ENCODE measurements at regions not wholly inside any gene's neighbourhood (a gene's known extent, or its start where the extent isn't known, plus 50 kb on each side); places are given as distances from the start of the nearest gene placed in this dataset.

GRCh38 chr3:164677317-164677716, 401.0 kb downstream of the SI start:
- TF ChIP-seq, protein P1, sequence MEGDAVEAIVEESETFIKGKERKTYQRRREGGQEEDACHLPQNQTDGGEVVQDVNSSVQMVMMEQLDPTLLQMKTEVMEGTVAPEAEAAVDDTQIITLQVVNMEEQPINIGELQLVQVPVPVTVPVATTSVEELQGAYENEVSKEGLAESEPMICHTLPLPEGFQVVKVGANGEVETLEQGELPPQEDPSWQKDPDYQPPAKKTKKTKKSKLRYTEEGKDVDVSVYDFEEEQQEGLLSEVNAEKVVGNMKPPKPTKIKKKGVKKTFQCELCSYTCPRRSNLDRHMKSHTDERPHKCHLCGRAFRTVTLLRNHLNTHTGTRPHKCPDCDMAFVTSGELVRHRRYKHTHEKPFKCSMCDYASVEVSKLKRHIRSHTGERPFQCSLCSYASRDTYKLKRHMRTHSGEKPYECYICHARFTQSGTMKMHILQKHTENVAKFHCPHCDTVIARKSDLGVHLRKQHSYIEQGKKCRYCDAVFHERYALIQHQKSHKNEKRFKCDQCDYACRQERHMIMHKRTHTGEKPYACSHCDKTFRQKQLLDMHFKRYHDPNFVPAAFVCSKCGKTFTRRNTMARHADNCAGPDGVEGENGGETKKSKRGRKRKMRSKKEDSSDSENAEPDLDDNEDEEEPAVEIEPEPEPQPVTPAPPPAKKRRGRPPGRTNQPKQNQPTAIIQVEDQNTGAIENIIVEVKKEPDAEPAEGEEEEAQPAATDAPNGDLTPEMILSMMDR (IDR thresholded peaks at IDR 0.05; ENCODE audit: low read depth, low read length, missing control alignments) = no peak
- no peak for DNase-seq (ENCODE audit: extremely low read depth, low read depth)
- no peak overlapping the region for H3K4me3 ChIP-seq (replicated peaks; ENCODE audit: low read depth, low read length)

DNA sequence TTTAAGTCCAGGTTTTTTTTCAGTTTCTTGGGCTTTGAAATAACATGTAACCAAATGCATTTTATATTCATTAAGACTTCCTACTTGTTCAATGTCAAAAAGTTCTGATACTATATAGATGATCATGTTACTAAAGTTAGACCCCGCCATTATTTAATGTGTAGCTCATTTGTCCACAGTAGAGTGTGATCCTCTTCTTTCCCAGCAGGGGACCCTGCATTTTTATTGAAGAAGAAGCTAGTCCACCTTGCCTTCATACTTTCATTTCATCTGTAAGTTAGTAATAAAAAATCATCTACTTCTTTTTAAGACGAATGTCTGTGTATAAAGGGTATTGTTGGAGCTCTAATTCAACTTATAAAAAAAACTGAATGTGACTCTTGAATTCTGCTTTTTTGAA, 404.6 kb downstream of the SI start:
- H3K4me3 ChIP-seq (replicated peaks; ENCODE audit: low read depth, low read length) = no peak overlapping the region
- DNase-seq (ENCODE audit: extremely low read depth, low read depth) = no peak
- TF ChIP-seq, protein P1 (IDR thresholded peaks at IDR 0.05; ENCODE audit: low read depth, low read length, missing control alignments) = no peak

DNA sequence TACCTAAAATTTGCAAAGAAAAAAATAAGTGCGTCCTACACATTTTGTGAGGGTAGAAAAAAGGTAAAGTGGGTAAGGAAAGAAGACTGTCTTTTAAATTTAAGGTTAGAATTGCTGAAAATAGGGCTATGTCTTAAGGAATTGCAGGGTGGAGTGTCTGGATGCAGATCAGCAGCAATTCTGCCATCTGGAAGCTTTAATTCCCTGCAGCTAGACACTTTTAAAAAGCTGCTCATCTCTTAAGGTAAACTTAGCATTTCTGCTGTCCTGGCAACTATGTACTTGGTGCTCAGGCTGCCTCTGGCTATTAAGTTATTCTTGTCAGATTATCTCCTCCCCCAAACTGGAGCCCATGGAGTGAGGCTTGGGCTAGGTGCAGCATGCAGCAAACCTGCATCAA, 420.2 kb downstream of the SI start:
- no peak for DNase-seq (ENCODE audit: extremely low read depth, low read depth)
- TF ChIP-seq, protein P1 (IDR thresholded peaks at IDR 0.05; ENCODE audit: low read depth, low read length, missing control alignments) = no peak
- no peak overlapping the region for H3K4me3 ChIP-seq (replicated peaks; ENCODE audit: low read depth, low read length)

- TF ChIP-seq, protein P1 (IDR thresholded peaks at IDR 0.05; ENCODE audit: low read depth, low read length, missing control alignments) = no peak
- H3K4me3 ChIP-seq (replicated peaks; ENCODE audit: low read depth, low read length) = no peak overlapping the region
- no peak for DNase-seq (ENCODE audit: extremely low read depth, low read depth)
Measured at GRCh38 chr3:164657631-164658030, 420.7 kb downstream of the SI start.

DNA sequence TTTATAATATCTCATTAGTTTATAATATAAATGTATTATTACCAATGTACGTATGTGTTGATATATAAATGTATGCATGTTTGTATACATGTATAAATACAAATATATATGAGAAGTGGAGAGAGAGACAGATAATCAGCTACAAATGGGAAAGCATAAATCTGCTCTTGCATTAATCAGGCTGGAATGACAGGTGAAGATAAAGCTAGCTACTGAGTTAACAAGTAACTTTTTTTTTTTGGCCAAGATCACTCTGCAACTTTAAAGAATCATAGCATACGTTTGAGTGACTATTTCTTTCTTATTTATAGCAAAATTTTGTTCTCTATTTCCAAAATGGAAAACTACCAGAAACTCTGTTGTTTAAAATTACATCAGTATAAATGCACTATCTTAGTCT, 422.8 kb downstream of the SI start:
- no peak for DNase-seq (ENCODE audit: extremely low read depth, low read depth)
- H3K4me3 ChIP-seq (replicated peaks; ENCODE audit: low read depth, low read length) = no peak overlapping the region
- TF ChIP-seq, protein P1 (IDR thresholded peaks at IDR 0.05; ENCODE audit: low read depth, low read length, missing control alignments) = no peak

- no peak overlapping the region for H3K4me3 ChIP-seq (replicated peaks; ENCODE audit: low read depth, low read length)
- TF ChIP-seq, protein P1 (IDR thresholded peaks at IDR 0.05; ENCODE audit: low read depth, low read length, missing control alignments) = no peak
- no peak for DNase-seq (ENCODE audit: extremely low read depth, low read depth)
Measured at GRCh38 chr3:164641071-164641470, 437.2 kb downstream of the SI start.

DNA sequence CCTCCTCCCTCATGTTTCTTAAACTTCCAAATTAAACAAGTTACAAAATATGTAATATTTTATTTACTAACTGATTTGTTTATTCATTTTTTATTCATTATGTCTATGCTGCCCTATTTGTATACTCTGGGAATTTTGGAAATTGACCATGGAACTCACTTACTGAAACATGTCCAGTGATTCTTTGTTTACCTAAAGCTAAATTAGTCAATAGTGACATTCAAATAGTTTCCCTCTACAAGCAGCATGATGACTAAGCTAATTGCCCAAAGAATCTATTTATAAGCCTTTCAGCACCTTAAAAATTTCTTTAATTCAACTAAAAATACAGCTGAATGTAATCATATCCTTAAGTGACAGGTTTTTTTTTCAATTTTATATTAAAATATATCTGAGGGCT, 437.7 kb downstream of the SI start:
- no peak for DNase-seq (ENCODE audit: extremely low read depth, low read depth)
- TF ChIP-seq, protein P1 (IDR thresholded peaks at IDR 0.05; ENCODE audit: low read depth, low read length, missing control alignments) = no peak
- H3K4me3 ChIP-seq (replicated peaks; ENCODE audit: low read depth, low read length) = no peak overlapping the region

All from HFF-Myc (cell line).